A673 (cell line): ENCODE measurements at regions not wholly inside any gene's neighbourhood (a gene's known extent, or its start where the extent isn't known, plus 50 kb on each side); places are given as distances from the start of the nearest gene placed in this dataset.

Source experiments
- EZH2 ChIP-seq: fragments of 200-600 bp; sonication (generic); IDR thresholded peaks from 2 replicates; pipeline ENCODE4 v1.6.1; 2017; ENCODE audit warnings: borderline replicate concordance, low read depth, mild to moderate bottlenecking, mixed read lengths, antibody characterized with exemption, low read length; ENCODE audit not compliant: poor library complexity, severe bottlenecking
- TF ChIP-seq, protein P1 (sequence below): fragments of 300-800, 200-600 bp; sonication (generic); conservative IDR thresholded peaks from 2 replicates; pipeline ENCODE4 v1.5.1; 2017; ENCODE audit warnings: low read depth, mild to moderate bottlenecking, antibody characterized with exemption, low read length, moderate library complexity, mixed read lengths

DNA sequence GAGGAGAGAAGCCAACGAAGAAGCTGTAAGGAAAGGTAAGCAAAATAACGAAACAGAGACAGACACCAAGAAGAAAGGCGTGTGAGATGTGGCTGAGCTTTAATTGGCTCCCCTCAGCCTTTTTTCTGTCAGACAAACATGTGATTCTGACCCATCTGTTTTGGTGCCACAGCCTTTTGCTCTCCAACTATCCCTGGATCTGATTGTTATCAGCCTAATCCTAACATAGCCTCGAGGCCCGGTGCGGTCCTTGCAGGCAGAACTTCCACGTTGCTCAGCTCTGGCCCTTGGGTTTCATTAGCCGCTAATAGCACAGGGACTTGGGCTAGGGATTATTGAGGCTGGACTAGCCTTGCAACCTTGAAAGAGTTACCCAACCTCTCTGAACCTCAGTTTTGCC lies 57.9 kb upstream of the CACNA2D3 start:
- TF ChIP-seq, protein P1, sequence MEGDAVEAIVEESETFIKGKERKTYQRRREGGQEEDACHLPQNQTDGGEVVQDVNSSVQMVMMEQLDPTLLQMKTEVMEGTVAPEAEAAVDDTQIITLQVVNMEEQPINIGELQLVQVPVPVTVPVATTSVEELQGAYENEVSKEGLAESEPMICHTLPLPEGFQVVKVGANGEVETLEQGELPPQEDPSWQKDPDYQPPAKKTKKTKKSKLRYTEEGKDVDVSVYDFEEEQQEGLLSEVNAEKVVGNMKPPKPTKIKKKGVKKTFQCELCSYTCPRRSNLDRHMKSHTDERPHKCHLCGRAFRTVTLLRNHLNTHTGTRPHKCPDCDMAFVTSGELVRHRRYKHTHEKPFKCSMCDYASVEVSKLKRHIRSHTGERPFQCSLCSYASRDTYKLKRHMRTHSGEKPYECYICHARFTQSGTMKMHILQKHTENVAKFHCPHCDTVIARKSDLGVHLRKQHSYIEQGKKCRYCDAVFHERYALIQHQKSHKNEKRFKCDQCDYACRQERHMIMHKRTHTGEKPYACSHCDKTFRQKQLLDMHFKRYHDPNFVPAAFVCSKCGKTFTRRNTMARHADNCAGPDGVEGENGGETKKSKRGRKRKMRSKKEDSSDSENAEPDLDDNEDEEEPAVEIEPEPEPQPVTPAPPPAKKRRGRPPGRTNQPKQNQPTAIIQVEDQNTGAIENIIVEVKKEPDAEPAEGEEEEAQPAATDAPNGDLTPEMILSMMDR: no peak
- no peak for TF ChIP-seq EZH2
